ENCODE measurements at regions not wholly inside any gene's neighbourhood (a gene's known extent, or its start where the extent isn't known, plus 50 kb on each side); places are given as distances from the start of the nearest gene placed in this dataset.

GRCh38 chr18:76610012-76610411 is 115.0 kb upstream of the ZNF516 start (continued):
- TF ChIP-seq BCL11A (IDR thresholded peaks at IDR 0.05; ENCODE audit: low read depth in 2 of 2, low read length in 2 of 2): no peak
- no peak for TF ChIP-seq POU5F1 (IDR thresholded peaks at IDR 0.05; ENCODE audit: low read depth, low read length)
- TF ChIP-seq BACH1 (IDR thresholded peaks at IDR 0.05; ENCODE audit: low read length): no peak
- no peak for TF ChIP-seq HDAC6 (IDR thresholded peaks at IDR 0.05; ENCODE audit: low read depth, low read length)
- TF ChIP-seq ZNF274 (IDR thresholded peaks at IDR 0.05; ENCODE audit: borderline replicate concordance, extremely low read depth, low read length): no peak
- TF ChIP-seq ATF3 (IDR thresholded peaks at IDR 0.05; ENCODE audit: insufficient read depth, low read depth, low read length): no peak
- TF ChIP-seq RXRA (IDR thresholded peaks at IDR 0.05; ENCODE audit: insufficient read depth, low read depth, low read length): no peak

Measured in H1 (cell line).